HepG2 (cell line): ENCODE measurements at regions not wholly inside any gene's neighbourhood (a gene's known extent, or its start where the extent isn't known, plus 50 kb on each side); places are given as distances from the start of the nearest gene placed in this dataset.

Experiments used
- ATAC-seq: fragments of 200-7000 bp; cut with Tn5 transposase; 3 replicates; pipeline ENCODE4 v1.9.1; 2020; ENCODE audit warnings: mild to moderate bottlenecking, moderate library complexity
- BruUV-seq: library from RNA; stranded (reverse); fragments of 400-500 nt; replicated peaks from 2 replicates; lab custom pipeline; 2021; lab: Mats Ljungman, UMichigan
- CTCF ChIA-PET: fragments of 300-600 bp; formaldehyde crosslinking; extraction: SDS; loops from one replicate; lab custom pipeline; 2021; ENCODE audit warnings: low total read pairs, inconsistent platforms, low intra/inter-chr PET ratio; lab: Yijun Ruan, JAX
- POLR2A ChIA-PET: fragments of 350-600 bp; sonication (Branson Sonifier 250); formaldehyde crosslinking; loops from one replicate; lab custom pipeline; 2020; ENCODE audit warnings: antibody characterized with exemption, inconsistent platforms; lab: Yijun Ruan, JAX
- DNase-seq: peaks from one replicate; pipeline ENCODE4 v3.0.0-alpha.2; 2015; ENCODE audit warnings: low spot score
- FAIRE-seq: peaks from 3 replicates; lab custom pipeline; 2011; peaks lifted over from hg19 to GRCh38; lab: Jason Lieb, UNC
- H2AFZ ChIP-seq: one replicate; pipeline ENCODE4 v1.6.1; 2011; ENCODE audit warnings: low read length, inconsistent platforms
- H3K27ac ChIP-seq: fragments of 300-600 bp; 3 replicates; pipeline ENCODE4 v1.8.0; 2011; ENCODE audit warnings: mixed run types, mild to moderate bottlenecking, mixed read lengths, low read length, inconsistent platforms; ENCODE audit not compliant: insufficient read depth; ENCODE audit errors: extremely low read length
- H3K27me3 ChIP-seq, 2 experiments: fragments of 200-600 bp in 1 of 2; 2 replicates in 1 of 2; 3 replicates in 1 of 2; pipeline versions ENCODE4 v1.6.0 to v1.8.0; 2011; ENCODE audit warnings: low read length in 2 of 2, mild to moderate bottlenecking in 2 of 2, moderate library complexity in 2 of 2, inconsistent platforms in 1 of 2; ENCODE audit not compliant: insufficient read depth in 2 of 2, control insufficient read depth in 1 of 2
- H3K36me3 ChIP-seq, 2 experiments: fragments of 200-600 bp in 1 of 2; replicated peaks in 1 of 2; 2 replicates in 1 of 2; 3 replicates in 1 of 2; pipeline versions ENCODE4 v1.5.1 to v1.8.0; 2011; ENCODE audit warnings: low read length in 2 of 2, inconsistent platforms in 1 of 2; ENCODE audit not compliant: insufficient read depth in 2 of 2, control insufficient read depth in 1 of 2
- H3K4me1 ChIP-seq: 2 replicates; pipeline ENCODE4 v1.5.1; 2012; ENCODE audit warnings: low read length, inconsistent platforms; ENCODE audit not compliant: insufficient read depth
- H3K4me2 ChIP-seq: 2 replicates; pipeline ENCODE4 v1.6.0; 2011; ENCODE audit warnings: low read depth, low read length, inconsistent platforms
- H3K4me3 ChIP-seq, 3 experiments: fragments of 200-600 bp in 1 of 3; sonication (generic), shearing (Covaris generic) in 1 of 3; replicated peaks in 1 of 3; 2 replicates each; pipeline ENCODE4 v1.5.1; 2011 to 2016; ENCODE audit warnings: low read length in 3 of 3, inconsistent platforms in 2 of 3, low read depth in 2 of 3, mild to moderate bottlenecking in 2 of 3, control low read depth in 1 of 3, mixed read lengths in 1 of 3; ENCODE audit not compliant: insufficient read depth in 1 of 3
- H3K79me2 ChIP-seq: one replicate; pipeline ENCODE4 v1.6.1; 2011; ENCODE audit warnings: low read length, inconsistent platforms; ENCODE audit not compliant: insufficient read depth
- H3K9ac ChIP-seq: 2 replicates; pipeline ENCODE4 v1.6.0; 2011; ENCODE audit warnings: mild to moderate bottlenecking, low read depth, low read length, inconsistent platforms; ENCODE audit not compliant: insufficient read depth
- H3K9me3 ChIP-seq: 2 replicates; pipeline ENCODE4 v1.5.1; 2012; ENCODE audit warnings: mild to moderate bottlenecking, low read length
- H4K20me1 ChIP-seq: 2 replicates; pipeline ENCODE4 v1.6.0; 2011; ENCODE audit warnings: inconsistent platforms, mild to moderate bottlenecking, low read length, moderate library complexity; ENCODE audit not compliant: insufficient read depth
- ARID2 ChIP-seq: sonication (generic); formaldehyde crosslinking; IDR thresholded peaks from 2 replicates; pipeline ENCODE4 v1.8.1; 2022; ENCODE audit warnings: mild to moderate bottlenecking, missing genetic modification reagents, borderline replicate concordance
- NFAT5 ChIP-seq: sonication (generic); formaldehyde crosslinking; IDR thresholded peaks from 2 replicates; pipeline ENCODE4 v1.4.0; 2020; ENCODE audit warnings: missing genetic modification reagents
- NFIB ChIP-seq: sonication (generic); formaldehyde crosslinking; IDR thresholded peaks from 2 replicates; pipeline ENCODE4 v1.9.0; 2021; ENCODE audit warnings: missing genetic modification reagents, mild to moderate bottlenecking, borderline replicate concordance
- NPAS2 ChIP-seq: sonication (generic); formaldehyde crosslinking; IDR thresholded peaks from 2 replicates; pipeline ENCODE4 v1.8.0; 2022; ENCODE audit warnings: mild to moderate bottlenecking, missing genetic modification reagents, borderline replicate concordance
- PHF21A ChIP-seq: sonication (generic); formaldehyde crosslinking; IDR thresholded peaks from 2 replicates; pipeline ENCODE4 v1.5.0; 2020; ENCODE audit warnings: mild to moderate bottlenecking, missing genetic modification reagents
- POLR2G ChIP-seq: fragments of 200-400 bp; formaldehyde crosslinking; IDR thresholded peaks from 2 replicates; pipeline ENCODE4 v1.6.1; 2018; ENCODE audit warnings: mild to moderate bottlenecking, low read depth, low read length, moderate library complexity
- RAD21 ChIP-seq: fragments of 450-650 bp; formaldehyde crosslinking; IDR thresholded peaks from 2 replicates; pipeline ENCODE4 v1.5.0; 2020; ENCODE audit warnings: mild to moderate bottlenecking
- REPIN1 ChIP-seq: sonication (generic); formaldehyde crosslinking; IDR thresholded peaks from 2 replicates; pipeline ENCODE4 v1.8.0; 2022; ENCODE audit warnings: missing genetic modification reagents, low read depth, mild to moderate bottlenecking, borderline replicate concordance
- REXO4 ChIP-seq: sonication (generic); formaldehyde crosslinking; IDR thresholded peaks from 2 replicates; pipeline ENCODE4 v1.8.0; 2022; ENCODE audit warnings: missing genetic modification reagents, mild to moderate bottlenecking, borderline replicate concordance
- SNAI1 ChIP-seq: sonication (generic); formaldehyde crosslinking; IDR thresholded peaks from 2 replicates; pipeline ENCODE4 v1.5.0; 2020; ENCODE audit warnings: mild to moderate bottlenecking, missing genetic modification reagents, borderline replicate concordance
- STAT5B ChIP-seq: sonication (generic); formaldehyde crosslinking; IDR thresholded peaks from 2 replicates; pipeline ENCODE4 v1.4.0; 2020; ENCODE audit warnings: missing genetic modification reagents
- WIZ ChIP-seq: sonication (generic); formaldehyde crosslinking; IDR thresholded peaks from 2 replicates; pipeline ENCODE4 v1.5.1; 2020; ENCODE audit warnings: mild to moderate bottlenecking, missing genetic modification reagents
- ZFP62 ChIP-seq: sonication (generic); formaldehyde crosslinking; IDR thresholded peaks from 2 replicates; pipeline ENCODE4 v1.4.0; 2020; ENCODE audit warnings: missing genetic modification reagents
- ZNF724P ChIP-seq: sonication (generic); formaldehyde crosslinking; IDR thresholded peaks from 2 replicates; pipeline ENCODE4 v1.8.0; 2022; ENCODE audit warnings: missing genetic modification reagents, borderline replicate concordance
- WGBS: methylation state at CpG from one replicate; pipeline ENCODE4 v1.1.6; 2017; ENCODE audit warnings: low lambda C conversion rate; 5-methylcytosine and 5-hydroxymethylcytosine counted together
- in situ Hi-C: cut with HindIII; loops from 2 replicates; pipeline ENCODE4 v1.10.0; 2017; ENCODE audit warnings: low pct_unique_long_range_greater_than_20kb; ENCODE audit not compliant: extremely low pct_ligation_motif_present
- intact Hi-C: fragments of 100-400 bp; cut with micrococcal nuclease; formaldehyde crosslinking; loops from one replicate; pipeline ENCODE4 v1.10.0; 2022; ENCODE audit not compliant: unreplicated experiment
- TF ChIP-seq, protein P1 (sequence below): sonication (generic); formaldehyde crosslinking; IDR thresholded peaks from 2 replicates; pipeline ENCODE4 v1.4.0; 2020; ENCODE audit warnings: mild to moderate bottlenecking, missing genetic modification reagents
- TF ChIP-seq, protein P2 (sequence below): sonication (generic); formaldehyde crosslinking; IDR thresholded peaks from 2 replicates; pipeline ENCODE4 v1.4.0; 2020; ENCODE audit warnings: missing genetic modification reagents
- TF ChIP-seq, protein P3 (sequence below): conservative IDR thresholded peaks from 2 replicates; pipeline ENCODE4 v1.6.1; 2018; ENCODE audit warnings: missing genetic modification reagents

DNA sequence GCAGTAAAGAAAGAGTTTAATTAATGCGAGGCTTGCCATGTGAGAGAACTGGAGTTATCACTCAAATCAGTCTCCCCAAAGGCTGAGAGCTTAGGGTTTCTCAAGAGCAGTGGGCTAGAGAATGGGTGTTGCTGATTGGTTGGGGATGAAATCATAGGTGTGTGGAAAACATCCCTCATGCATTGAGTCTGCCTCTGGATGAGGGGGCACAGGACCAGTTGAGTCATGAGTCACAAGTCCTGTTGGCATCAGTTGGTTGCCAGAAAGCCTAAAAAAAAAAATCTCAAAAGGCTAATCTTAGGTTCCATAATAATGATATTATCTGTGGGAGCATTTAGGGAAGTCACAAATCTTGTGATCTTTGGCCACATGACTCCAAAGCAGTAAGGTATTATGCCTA is 800.3 kb downstream of the TUSC7 start (continued):
- no peak for TF ChIP-seq ZFP62 (CRISPR knock-in tag)

GRCh38 chr3:117510396-117510795 is 800.8 kb downstream of the TUSC7 start:
- intact Hi-C loops = no loop called here
- BruUV-seq = no TSS peak
- no peaks in the 10 kb centered on the region for H3K4me1 ChIP-seq
- ChIA-PET POLR2A (no interaction called here), CTCF (no interaction called here)
- in situ Hi-C loops = no loop called here
- no peaks in the 10 kb centered on the region for H4K20me1 ChIP-seq
- FAIRE-seq (no peak), ATAC-seq (no peak), DNase-seq (no peak)
- H3K9ac ChIP-seq = no peak overlapping the region
- H3K27ac ChIP-seq = no peak overlapping the region
- H3K4me2 ChIP-seq = no peak overlapping the region
- WGBS = 0% methylated on average over 1 of the region's 1 CpG
- no peaks in the 10 kb centered on the region for H3K36me3 ChIP-seq
- H3K9me3 ChIP-seq = no peaks in the 10 kb centered on the region
- H3K79me2 ChIP-seq = no peaks in the 10 kb centered on the region
- no peaks in the 10 kb centered on the region for H3K27me3 ChIP-seq
- no peak overlapping the region for H2AFZ ChIP-seq
- no peak overlapping the region for H3K4me3 ChIP-seq
- TF ChIP-seq REPIN1 (no peak), RAD21 (CRISPR knock-in tag) (no peak), SNAI1 (CRISPR knock-in tag) (no peak), PHF21A (CRISPR knock-in tag) (no peak), ARID2 (no peak), REXO4 (no peak), POLR2G (no peak), STAT5B (CRISPR knock-in tag) (no peak), WIZ (no peak), NFIB (CRISPR knock-in tag) (no peak), ZNF724P (CRISPR knock-in tag) (no peak), NFAT5 (no peak), NPAS2 (CRISPR knock-in tag) (no peak)
- TF ChIP-seq, protein P1, sequence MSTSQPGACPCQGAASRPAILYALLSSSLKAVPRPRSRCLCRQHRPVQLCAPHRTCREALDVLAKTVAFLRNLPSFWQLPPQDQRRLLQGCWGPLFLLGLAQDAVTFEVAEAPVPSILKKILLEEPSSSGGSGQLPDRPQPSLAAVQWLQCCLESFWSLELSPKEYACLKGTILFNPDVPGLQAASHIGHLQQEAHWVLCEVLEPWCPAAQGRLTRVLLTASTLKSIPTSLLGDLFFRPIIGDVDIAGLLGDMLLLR (CRISPR knock-in tag) = no peak
- TF ChIP-seq, protein P2, sequence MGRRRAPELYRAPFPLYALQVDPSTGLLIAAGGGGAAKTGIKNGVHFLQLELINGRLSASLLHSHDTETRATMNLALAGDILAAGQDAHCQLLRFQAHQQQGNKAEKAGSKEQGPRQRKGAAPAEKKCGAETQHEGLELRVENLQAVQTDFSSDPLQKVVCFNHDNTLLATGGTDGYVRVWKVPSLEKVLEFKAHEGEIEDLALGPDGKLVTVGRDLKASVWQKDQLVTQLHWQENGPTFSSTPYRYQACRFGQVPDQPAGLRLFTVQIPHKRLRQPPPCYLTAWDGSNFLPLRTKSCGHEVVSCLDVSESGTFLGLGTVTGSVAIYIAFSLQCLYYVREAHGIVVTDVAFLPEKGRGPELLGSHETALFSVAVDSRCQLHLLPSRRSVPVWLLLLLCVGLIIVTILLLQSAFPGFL (CRISPR knock-in tag) = no peak
- TF ChIP-seq, protein P3, sequence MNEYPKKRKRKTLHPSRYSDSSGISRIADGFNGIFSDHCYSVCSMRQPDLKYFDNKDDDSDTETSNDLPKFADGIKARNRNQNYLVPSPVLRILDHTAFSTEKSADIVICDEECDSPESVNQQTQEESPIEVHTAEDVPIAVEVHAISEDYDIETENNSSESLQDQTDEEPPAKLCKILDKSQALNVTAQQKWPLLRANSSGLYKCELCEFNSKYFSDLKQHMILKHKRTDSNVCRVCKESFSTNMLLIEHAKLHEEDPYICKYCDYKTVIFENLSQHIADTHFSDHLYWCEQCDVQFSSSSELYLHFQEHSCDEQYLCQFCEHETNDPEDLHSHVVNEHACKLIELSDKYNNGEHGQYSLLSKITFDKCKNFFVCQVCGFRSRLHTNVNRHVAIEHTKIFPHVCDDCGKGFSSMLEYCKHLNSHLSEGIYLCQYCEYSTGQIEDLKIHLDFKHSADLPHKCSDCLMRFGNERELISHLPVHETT (CRISPR knock-in tag) = no peak
